SK-N-MC (cell line): ENCODE measurements at regions not wholly inside any gene's neighbourhood (a gene's known extent, or its start where the extent isn't known, plus 50 kb on each side); places are given as distances from the start of the nearest gene placed in this dataset.

Experiments
- EZH2 ChIP-seq: fragments of 200-600 bp; sonication (generic); IDR thresholded peaks from one replicate; pipeline ENCODE4 v1.6.1; 2017; ENCODE audit warnings: antibody characterized with exemption
- POLR2AphosphoS5 ChIP-seq: IDR thresholded peaks from 2 replicates; pipeline ENCODE4 v1.6.1; 2012; ENCODE audit warnings: mild to moderate bottlenecking, low read depth, low read length, borderline replicate concordance

DNA sequence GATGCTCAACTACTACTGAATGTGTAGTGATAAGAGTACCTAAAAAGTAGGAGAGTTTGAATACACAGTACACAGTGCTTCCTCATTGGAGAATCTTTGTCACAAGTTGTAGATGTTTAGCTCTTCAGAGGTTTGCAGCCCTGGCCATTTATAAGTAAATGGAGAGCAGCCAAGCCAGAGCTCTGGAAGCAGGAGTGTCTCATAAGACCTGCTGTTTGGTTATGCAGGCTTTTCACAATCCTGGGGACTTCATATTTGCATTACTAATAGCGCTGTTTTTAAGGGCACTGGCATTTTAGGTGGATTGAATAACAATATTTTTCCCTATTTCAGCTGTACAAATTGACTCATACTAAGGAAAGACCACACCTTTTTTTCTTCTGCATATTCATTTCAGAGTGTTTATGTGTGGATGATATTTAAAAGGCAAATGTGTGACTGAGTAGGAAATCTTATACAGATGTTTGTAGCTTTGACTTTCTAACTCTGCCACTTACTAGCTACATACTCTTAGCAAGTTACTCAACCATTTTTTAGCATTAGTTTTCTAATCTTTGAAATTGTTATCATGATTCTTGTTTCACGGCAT lies 730.5 kb upstream of the MAP3K7 start:
- no peak for TF ChIP-seq EZH2
- no peak for TF ChIP-seq POLR2AphosphoS5
